NT2/D1 (cell line): ENCODE measurements at regions not wholly inside any gene's neighbourhood (a gene's known extent, or its start where the extent isn't known, plus 50 kb on each side); places are given as distances from the start of the nearest gene placed in this dataset.

ENCODE experiments used
- SUZ12 ChIP-seq: IDR thresholded peaks from 2 replicates; pipeline ENCODE4 v1.6.1; 2011; ENCODE audit not compliant: insufficient read length, insufficient read depth; ENCODE audit errors: extremely low read depth
- YY1 ChIP-seq: IDR thresholded peaks from 2 replicates; pipeline ENCODE4 v1.6.1; 2011; ENCODE audit not compliant: insufficient read length, insufficient read depth
- ZNF274 ChIP-seq: IDR thresholded peaks from 2 replicates; pipeline ENCODE4 v1.6.1; 2011; ENCODE audit warnings: mild to moderate bottlenecking, low read depth, low read length

- TF ChIP-seq ZNF274 (no peak), YY1 (no peak), SUZ12 (no peak)
Measured at GRCh38 chr1:195082183-195082582, 1526.1 kb downstream of the KCNT2 start.
